ENCODE measurements at regions not wholly inside any gene's neighbourhood (a gene's known extent, or its start where the extent isn't known, plus 50 kb on each side); places are given as distances from the start of the nearest gene placed in this dataset.

GRCh38 chr10:28785018-28785417 is 107.7 kb downstream of the BAMBI start:
- DNase-seq = no peak

GRCh38 chr10:28788252-28788651 is 110.9 kb downstream of the BAMBI start:
- peak in 1 of 2 donors; percentile 2 for DNase-seq

GRCh38 chr10:28788762-28789161 is 111.4 kb downstream of the BAMBI start:
- DNase-seq = no peak

GRCh38 chr10:28790146-28790545 is 112.8 kb downstream of the BAMBI start:
- no peak for DNase-seq

GRCh38 chr10:28793482-28793881 is 116.2 kb downstream of the BAMBI start:
- no peak for DNase-seq

GRCh38 chr10:28794986-28795385 is 117.7 kb downstream of the BAMBI start:
- DNase-seq = no peak

- no peak for DNase-seq
These were observed 119.5 kb downstream of the BAMBI start for GRCh38 chr10:28796606-28797512.

GRCh38 chr10:28797904-28798371 is 120.6 kb downstream of the BAMBI start:
- no peak for DNase-seq

- no peak for DNase-seq
These were observed 121.2 kb downstream of the BAMBI start for GRCh38 chr10:28798428-28798955.

GRCh38 chr10:28798964-28799363 is 121.6 kb downstream of the BAMBI start:
- DNase-seq = no peak

- no peak for DNase-seq
These were observed 122.8 kb downstream of the BAMBI start for GRCh38 chr10:28800144-28800543.

GRCh38 chr10:28801247-28801646 is 123.9 kb downstream of the BAMBI start:
- DNase-seq = no peak

- no peak for DNase-seq
These were observed 124.5 kb downstream of the BAMBI start for GRCh38 chr10:28801869-28802268.

GRCh38 chr10:28805390-28805789 is 128.1 kb downstream of the BAMBI start:
- DNase-seq = no peak

GRCh38 chr10:28806488-28806941 is 129.2 kb downstream of the BAMBI start:
- no peak for DNase-seq

GRCh38 chr10:28806951-28807759 is 129.8 kb downstream of the BAMBI start:
- DNase-seq = no peak

- DNase-seq = no peak
These were observed 130.7 kb downstream of the BAMBI start for GRCh38 chr10:28807760-28808613.

- DNase-seq = no peak
These were observed 131.4 kb downstream of the BAMBI start for GRCh38 chr10:28808693-28809092.

- no peak for DNase-seq
These were observed 132.9 kb downstream of the BAMBI start for GRCh38 chr10:28810057-28810870.

GRCh38 chr10:28811639-28812349 is 134.5 kb downstream of the BAMBI start:
- DNase-seq = no peak

Measured in stimulated activated CD4-positive, alpha-beta T cell treated with anti-CD3 and anti-CD28 coated beads, Interleukin-2, amount 100 ng/mL, for 24 hours (primary cell).